HUES64 (cell line): ENCODE measurements at regions not wholly inside any gene's neighbourhood (a gene's known extent, or its start where the extent isn't known, plus 50 kb on each side); places are given as distances from the start of the nearest gene placed in this dataset.
"Not testable (repeated sequence)": the region's sequence is repeated elsewhere in the genome, so short reads cannot be mapped to it uniquely, and the experiment has no call there.

Experiments used
- H3K27ac ChIP-seq: 2 replicates; pipeline ENCODE4 v1.7.0; 2013; ENCODE audit warnings: low read depth, low read length, inconsistent platforms
- H3K27me3 ChIP-seq: 2 replicates; pipeline ENCODE4 v1.6.1; 2013; ENCODE audit warnings: mild to moderate bottlenecking, low read length; ENCODE audit not compliant: insufficient read depth
- H3K36me3 ChIP-seq: 2 replicates; pipeline ENCODE4 v1.6.1; 2013; ENCODE audit warnings: mild to moderate bottlenecking, low read length; ENCODE audit not compliant: insufficient read depth
- H3K4me1 ChIP-seq: 2 replicates; pipeline ENCODE4 v1.6.1; 2013; ENCODE audit warnings: mild to moderate bottlenecking, low read length, moderate library complexity; ENCODE audit not compliant: insufficient read depth
- H3K4me3 ChIP-seq: 2 replicates; pipeline ENCODE4 v1.5.1; 2013; ENCODE audit warnings: mild to moderate bottlenecking, low read length, moderate library complexity
- H3K9ac ChIP-seq: 2 replicates; pipeline ENCODE4 v1.6.1; 2013; ENCODE audit warnings: mild to moderate bottlenecking, low read depth, low read length
- H3K9me3 ChIP-seq: 2 replicates; pipeline ENCODE4 v1.6.1; 2013; ENCODE audit warnings: low read depth, low read length; ENCODE audit not compliant: insufficient read depth
- WGBS: fragments of 150-250, 120-280 bp; methylation state at CpG from one replicate; pipeline ENCODE4 v1.1.7; 2013; ENCODE audit warnings: missing lambda C conversion rate; 5-methylcytosine and 5-hydroxymethylcytosine counted together

- not testable (repeated sequence) for H3K4me3 ChIP-seq, H3K27me3 ChIP-seq, H3K27ac ChIP-seq, H3K9ac ChIP-seq, H3K4me1 ChIP-seq, H3K36me3 ChIP-seq, H3K9me3 ChIP-seq
- no CpG with 5 or more reads among the region's 1 CpG for WGBS
Observed at GRCh38 chr2:87691899-87692592, 55.8 kb upstream of the PLGLB2 start.

GRCh38 chr2:87692914-87693313 is 55.0 kb upstream of the PLGLB2 start:
- not testable (repeated sequence) for H3K36me3 ChIP-seq, H3K27ac ChIP-seq, H3K9me3 ChIP-seq, H3K27me3 ChIP-seq, H3K4me3 ChIP-seq, H3K9ac ChIP-seq, H3K4me1 ChIP-seq
- WGBS = 83% methylated on average over 1 of the region's 2 CpGs

GRCh38 chr2:87693882-87694281 is 54.0 kb upstream of the PLGLB2 start:
- not testable (repeated sequence) for H3K36me3 ChIP-seq, H3K27ac ChIP-seq, H3K9ac ChIP-seq, H3K4me1 ChIP-seq, H3K27me3 ChIP-seq, H3K4me3 ChIP-seq, H3K9me3 ChIP-seq
- no CpG with 5 or more reads among the region's 1 CpG for WGBS

GRCh38 chr2:87695596-87696323 is 52.1 kb upstream of the PLGLB2 start:
- H3K9ac ChIP-seq, H3K4me3 ChIP-seq, H3K4me1 ChIP-seq, H3K9me3 ChIP-seq, H3K27me3 ChIP-seq, H3K27ac ChIP-seq, H3K36me3 ChIP-seq: not testable (repeated sequence)
- WGBS = 96% methylated on average over 4 of the region's 9 CpGs
